ENCODE measurements at regions not wholly inside any gene's neighbourhood (a gene's known extent, or its start where the extent isn't known, plus 50 kb on each side); places are given as distances from the start of the nearest gene placed in this dataset.

- no peak for TF ChIP-seq CTCF (IDR thresholded peaks at IDR 0.05; ENCODE audit: low read depth, low read length)
- no peak for DNase-seq (ENCODE audit: low read depth in 1 of 2, low spot score in 1 of 2)
- peaks cover 7% of the 10 kb centered on the region for H3K4me1 ChIP-seq (ENCODE audit: low read depth)
- no peaks in the 10 kb centered on the region for H3K9me3 ChIP-seq (ENCODE audit: low read depth)
- no peaks in the 10 kb centered on the region for H3K27me3 ChIP-seq
- H3K27ac ChIP-seq: no peak overlapping the region
- no peaks in the 10 kb centered on the region for H3K36me3 ChIP-seq
- no peak overlapping the region for H3K4me3 ChIP-seq
Observed at GRCh38 chr1:244114892-244115291, 63.8 kb downstream of the ZBTB18 start.

- Histone ChIP-seq H3K9me3 (ENCODE audit: low read depth) (no peaks in the 10 kb centered on the region), H3K36me3 (no peaks in the 10 kb centered on the region), H3K4me3 (no peak overlapping the region), H3K27me3 (no peaks in the 10 kb centered on the region), H3K27ac (no peak overlapping the region), H3K4me1 (ENCODE audit: low read depth) (peaks cover 7% of the 10 kb centered on the region)
- DNase-seq (ENCODE audit: low read depth in 1 of 2, low spot score in 1 of 2): no peak
- no peak for TF ChIP-seq CTCF (IDR thresholded peaks at IDR 0.05; ENCODE audit: low read depth, low read length)
Observed at GRCh38 chr1:244116946-244117345, 65.9 kb downstream of the ZBTB18 start.

- no peaks in the 10 kb centered on the region for H3K27me3 ChIP-seq
- no peaks in the 10 kb centered on the region for H3K9me3 ChIP-seq (ENCODE audit: low read depth)
- H3K4me3 ChIP-seq: no peak overlapping the region
- H3K36me3 ChIP-seq: no peaks in the 10 kb centered on the region
- peaks cover 7% of the 10 kb centered on the region for H3K4me1 ChIP-seq (ENCODE audit: low read depth)
- TF ChIP-seq CTCF (IDR thresholded peaks at IDR 0.05; ENCODE audit: low read depth, low read length): no peak
- peak in 1 of 2 donors; percentile 17 for DNase-seq (ENCODE audit: low read depth in 1 of 2, low spot score in 1 of 2)
- no peak overlapping the region for H3K27ac ChIP-seq
Observed at GRCh38 chr1:244118109-244118761, 67.2 kb downstream of the ZBTB18 start.

- no peak overlapping the region for H3K4me3 ChIP-seq
- no peak for TF ChIP-seq CTCF (IDR thresholded peaks at IDR 0.05; ENCODE audit: low read depth, low read length)
Observed at GRCh38 chr1:244128591-244129383, 77.7 kb downstream of the ZBTB18 start.

GRCh38 chr1:244137276-244137675 lies 86.2 kb downstream of the ZBTB18 start:
- Histone ChIP-seq H3K27ac (no peak overlapping the region), H3K4me3 (no peak overlapping the region), H3K36me3 (no peaks in the 10 kb centered on the region), H3K4me1 (ENCODE audit: low read depth) (peaks cover 7% of the 10 kb centered on the region), H3K27me3 (no peaks in the 10 kb centered on the region), H3K9me3 (ENCODE audit: low read depth) (no peaks in the 10 kb centered on the region)
- TF ChIP-seq CTCF (IDR thresholded peaks at IDR 0.05; ENCODE audit: low read depth, low read length): no peak
- DNase-seq (ENCODE audit: low read depth in 1 of 2, low spot score in 1 of 2): no peak

More at GRCh38 chr1:244128591-244129383, 77.7 kb downstream of the ZBTB18 start:
- Histone ChIP-seq H3K36me3 (no peaks in the 10 kb centered on the region), H3K9me3 (ENCODE audit: low read depth) (no peaks in the 10 kb centered on the region), H3K27me3 (no peaks in the 10 kb centered on the region), H3K27ac (no peak overlapping the region), H3K4me1 (ENCODE audit: low read depth) (no peaks in the 10 kb centered on the region)
- no peak for DNase-seq (ENCODE audit: low read depth in 1 of 2, low spot score in 1 of 2)
